HG03521 (cell line): ENCODE measurements at regions not wholly inside any gene's neighbourhood (a gene's known extent, or its start where the extent isn't known, plus 50 kb on each side); places are given as distances from the start of the nearest gene placed in this dataset.
"Not testable (repeated sequence)": the region's sequence is repeated elsewhere in the genome, so short reads cannot be mapped to it uniquely, and the experiment has no call there.

Source experiments
- ATAC-seq: cut with Tn5 transposase; IDR thresholded peaks from one replicate; pipeline ENCODE4 v1.9.1; 2021; ENCODE audit warnings: mild to moderate bottlenecking, moderate library complexity; ENCODE audit not compliant: unreplicated experiment

DNA sequence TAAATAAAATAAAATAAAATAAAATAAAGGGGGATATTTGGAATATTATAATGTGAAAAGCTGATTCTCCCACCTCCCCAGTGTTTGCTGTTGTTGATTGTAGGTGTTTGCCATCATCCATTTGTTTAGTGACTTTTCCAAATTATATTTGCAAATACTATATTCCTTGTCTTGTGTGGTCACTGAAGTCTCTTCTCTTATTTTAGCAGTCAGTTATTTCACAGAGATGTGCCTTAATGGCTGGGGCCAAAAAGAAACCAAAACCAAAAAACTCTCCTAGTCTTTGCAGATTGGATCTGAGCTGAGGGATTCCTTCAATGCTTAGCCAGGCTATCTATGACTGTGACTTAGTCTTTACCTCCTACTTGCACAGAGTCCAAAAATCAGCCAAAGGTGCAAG lies 70.9 kb upstream of the ZNF169 start:
- ATAC-seq = no peak

- not testable (repeated sequence) for ATAC-seq
These were observed 67.4 kb upstream of the ZNF169 start for GRCh38 chr9:94191706-94192105.

DNA sequence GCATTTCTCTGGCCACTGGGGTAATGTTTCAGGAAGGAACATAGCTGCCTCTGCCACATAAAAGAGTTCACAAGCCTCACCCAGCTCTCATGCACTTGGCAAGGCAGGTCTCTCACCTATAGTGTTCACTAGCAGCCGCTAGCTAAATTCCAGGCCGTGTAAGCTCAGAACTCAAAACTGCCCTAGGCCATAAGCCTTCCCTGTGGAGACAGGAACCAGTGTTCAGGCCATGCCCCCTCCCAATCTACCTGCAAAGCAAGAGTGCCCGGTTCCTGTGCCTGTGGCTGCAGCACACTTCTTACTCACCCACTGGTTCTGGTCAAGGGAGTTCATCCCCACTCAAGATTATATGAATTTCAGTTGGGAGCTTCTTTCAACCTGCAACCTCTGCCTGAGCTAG lies 60.7 kb upstream of the ZNF169 start:
- ATAC-seq = no peak

DNA sequence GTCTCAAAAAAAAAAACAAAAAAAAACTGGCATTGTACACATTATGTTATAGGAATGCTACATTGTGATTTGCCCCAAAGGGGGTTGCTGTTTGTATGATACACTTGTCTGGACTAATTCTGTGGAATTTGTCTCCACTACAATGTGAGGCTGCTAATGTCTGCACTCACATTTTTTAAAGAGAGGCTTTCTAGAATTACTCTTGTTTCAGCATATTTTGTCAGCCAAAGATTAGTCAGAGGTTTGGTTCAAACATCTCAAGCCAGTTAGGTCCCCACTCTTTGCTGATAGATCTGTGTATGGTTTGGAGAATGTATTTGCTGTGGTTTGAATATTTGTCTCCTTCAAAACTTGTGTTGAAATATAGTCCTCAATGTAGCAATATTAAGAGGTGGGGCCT lies 59.3 kb upstream of the ZNF169 start:
- no peak for ATAC-seq

- no peak for ATAC-seq
These were observed 54.9 kb upstream of the ZNF169 start for GRCh38 chr9:94204174-94204573.

- no peak for ATAC-seq
These were observed 51.3 kb upstream of the ZNF169 start for GRCh38 chr9:94207781-94208180.
